ENCODE measurements at regions not wholly inside any gene's neighbourhood (a gene's known extent, or its start where the extent isn't known, plus 50 kb on each side); places are given as distances from the start of the nearest gene placed in this dataset.

DNA sequence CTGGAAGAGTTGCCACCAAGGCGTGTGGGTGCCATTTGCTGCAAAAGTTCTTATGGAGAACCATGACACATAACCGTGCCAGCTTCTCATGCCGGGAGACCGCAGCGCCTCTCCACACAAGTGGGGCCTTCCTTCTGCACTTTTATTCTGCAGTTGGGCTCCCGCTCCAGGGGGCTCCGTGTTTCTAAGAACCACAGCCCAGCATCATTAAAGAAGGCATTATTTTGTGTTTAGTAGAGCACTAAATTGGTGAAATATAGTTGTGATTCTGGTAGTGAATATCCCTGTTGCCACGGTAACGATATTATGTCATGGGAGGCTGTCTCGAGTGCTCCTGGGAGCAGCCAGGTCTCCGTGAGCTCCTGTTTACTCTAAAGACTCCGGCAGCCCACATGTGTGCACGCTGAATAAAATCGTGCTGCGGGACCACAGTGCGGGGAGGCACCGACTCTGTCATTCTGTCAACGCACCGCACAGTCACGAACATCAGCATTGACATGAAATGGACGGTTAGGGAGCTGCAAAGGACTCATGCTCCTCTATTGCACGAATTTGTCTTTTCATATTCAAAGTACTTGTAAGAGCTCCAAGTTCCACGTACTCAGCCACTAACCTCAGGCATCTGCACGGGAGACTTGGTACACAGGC is 68.8 kb upstream of the PITRM1 start:
- no peak for DNase-seq
- H3K4me3 ChIP-seq (ENCODE audit: low read depth, low read length): no peak overlapping the region
- H3K27me3 ChIP-seq (ENCODE audit: control insufficient read depth, insufficient read depth, low read length): no peaks in the 10 kb centered on the region
- no peaks in the 10 kb centered on the region for H3K9me3 ChIP-seq (ENCODE audit: control insufficient read depth in 2 of 2, low read length in 2 of 2)
- no peak overlapping the region for H3K27ac ChIP-seq (ENCODE audit: insufficient read depth, low read length, poor library complexity, severe bottlenecking)
- peaks cover 0 to 7% (median 3%) of the 10 kb centered on the region in 4 donors for H3K4me1 Mint-ChIP-seq
- no peaks in the 10 kb centered on the region for H3K4me1 ChIP-seq (ENCODE audit: control insufficient read depth, insufficient read depth, low read length, poor library complexity, severe bottlenecking)
- peaks cover 19% of the 10 kb centered on the region for H3K27me3 Mint-ChIP-seq
- no peak overlapping the region for H3K4me3 Mint-ChIP-seq
- no peaks in the 10 kb centered on the region for H3K36me3 Mint-ChIP-seq
- no peaks in the 10 kb centered on the region for H3K9me3 Mint-ChIP-seq
- no peaks in the 10 kb centered on the region for H3K36me3 ChIP-seq (ENCODE audit: control insufficient read depth, insufficient read depth, low read length)
- no peak overlapping the region for H3K27ac Mint-ChIP-seq
- ATAC-seq (ENCODE audit: low read depth in 2 of 2): no peak

- Histone ChIP-seq H3K9me3 (ENCODE audit: control insufficient read depth in 2 of 2, low read length in 2 of 2) (no peaks in the 10 kb centered on the region), H3K27me3 (ENCODE audit: control insufficient read depth, insufficient read depth, low read length) (no peaks in the 10 kb centered on the region), H3K36me3 (ENCODE audit: control insufficient read depth, insufficient read depth, low read length) (no peaks in the 10 kb centered on the region), H3K4me3 (ENCODE audit: low read depth, low read length) (no peak overlapping the region), H3K27ac (ENCODE audit: insufficient read depth, low read length, poor library complexity, severe bottlenecking) (no peak overlapping the region), H3K4me1 (ENCODE audit: control insufficient read depth, insufficient read depth, low read length, poor library complexity, severe bottlenecking) (no peaks in the 10 kb centered on the region)
- H3K36me3 Mint-ChIP-seq: no peaks in the 10 kb centered on the region
- no peak overlapping the region for H3K4me3 Mint-ChIP-seq
- H3K4me1 Mint-ChIP-seq: peaks cover 0 to 7% (median 3%) of the 10 kb centered on the region in 4 donors
- no peaks in the 10 kb centered on the region for H3K9me3 Mint-ChIP-seq
- DNase-seq (no peak), ATAC-seq (ENCODE audit: low read depth in 2 of 2) (no peak)
- no peak overlapping the region for H3K27ac Mint-ChIP-seq
- H3K27me3 Mint-ChIP-seq: peaks cover 19% of the 10 kb centered on the region
These were observed 67.6 kb upstream of the PITRM1 start for GRCh38 chr10:3239920-3240894.

GRCh38 chr10:3239066-3239919 is 66.7 kb upstream of the PITRM1 start:
- H3K27ac ChIP-seq (ENCODE audit: insufficient read depth, low read length, poor library complexity, severe bottlenecking): no peak overlapping the region
- H3K4me3 ChIP-seq (ENCODE audit: low read depth, low read length): no peak overlapping the region
- ATAC-seq (ENCODE audit: low read depth in 2 of 2): peak; percentile 70 to 77
- no peaks in the 10 kb centered on the region for H3K27me3 ChIP-seq (ENCODE audit: control insufficient read depth, insufficient read depth, low read length)
- Mint-ChIP-seq H3K27ac (no peak overlapping the region), H3K9me3 (no peaks in the 10 kb centered on the region), H3K4me1 (peaks cover 0 to 7% (median 3%) of the 10 kb centered on the region in 4 donors), H3K4me3 (no peak overlapping the region), H3K27me3 (peaks cover 20% of the 10 kb centered on the region), H3K36me3 (no peaks in the 10 kb centered on the region)
- peak; percentile 56 to 70 (median 67) for DNase-seq
- no peaks in the 10 kb centered on the region for H3K36me3 ChIP-seq (ENCODE audit: control insufficient read depth, insufficient read depth, low read length)
- H3K4me1 ChIP-seq (ENCODE audit: control insufficient read depth, insufficient read depth, low read length, poor library complexity, severe bottlenecking): no peaks in the 10 kb centered on the region
- no peaks in the 10 kb centered on the region for H3K9me3 ChIP-seq (ENCODE audit: control insufficient read depth in 2 of 2, low read length in 2 of 2)

- H3K9me3 ChIP-seq (ENCODE audit: control insufficient read depth in 2 of 2, low read length in 2 of 2): no peaks in the 10 kb centered on the region
- peaks cover 0 to 7% (median 3%) of the 10 kb centered on the region in 4 donors for H3K4me1 Mint-ChIP-seq
- DNase-seq: no peak
- no peak for ATAC-seq (ENCODE audit: low read depth in 2 of 2)
- no peak overlapping the region for H3K27ac ChIP-seq (ENCODE audit: insufficient read depth, low read length, poor library complexity, severe bottlenecking)
- H3K4me1 ChIP-seq (ENCODE audit: control insufficient read depth, insufficient read depth, low read length, poor library complexity, severe bottlenecking): no peaks in the 10 kb centered on the region
- peak overlapping the region in 1 of 3 donors; percentile 56 for H3K27ac Mint-ChIP-seq
- no peaks in the 10 kb centered on the region for H3K36me3 ChIP-seq (ENCODE audit: control insufficient read depth, insufficient read depth, low read length)
- no peaks in the 10 kb centered on the region for H3K27me3 ChIP-seq (ENCODE audit: control insufficient read depth, insufficient read depth, low read length)
- no peak overlapping the region for H3K4me3 ChIP-seq (ENCODE audit: low read depth, low read length)
- H3K27me3 Mint-ChIP-seq: peaks cover 25% of the 10 kb centered on the region
- no peaks in the 10 kb centered on the region for H3K9me3 Mint-ChIP-seq
- H3K36me3 Mint-ChIP-seq: no peaks in the 10 kb centered on the region
- no peak overlapping the region for H3K4me3 Mint-ChIP-seq
These were observed 65.7 kb upstream of the PITRM1 start for GRCh38 chr10:3238115-3238871.

DNA sequence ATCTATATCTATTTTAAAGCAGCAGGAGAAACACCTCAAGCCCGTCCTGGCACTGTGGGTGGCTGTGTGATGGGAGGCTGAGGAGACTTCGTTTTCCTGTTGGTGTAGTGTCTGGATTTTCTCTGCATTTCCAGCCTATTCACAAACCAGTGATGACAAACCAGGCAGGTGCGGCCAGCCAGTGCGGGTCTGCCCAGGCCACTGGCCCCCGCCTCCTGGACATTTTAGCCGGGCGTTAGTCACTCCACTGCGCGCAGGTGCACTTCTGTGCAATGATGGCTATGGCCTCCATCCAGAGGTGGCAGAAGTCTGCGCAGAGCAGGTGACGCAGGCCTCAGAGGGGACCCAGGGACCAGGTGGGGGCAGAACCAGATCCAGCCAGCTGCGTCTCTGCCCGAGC is 64.9 kb upstream of the PITRM1 start:
- Mint-ChIP-seq H3K36me3 (no peaks in the 10 kb centered on the region), H3K27ac (no peak overlapping the region), H3K4me1 (peaks cover 0 to 7% (median 3%) of the 10 kb centered on the region in 4 donors), H3K9me3 (no peaks in the 10 kb centered on the region), H3K27me3 (peaks cover 33% of the 10 kb centered on the region), H3K4me3 (no peak overlapping the region)
- DNase-seq (no peak), ATAC-seq (ENCODE audit: low read depth in 2 of 2) (no peak)
- Histone ChIP-seq H3K36me3 (ENCODE audit: control insufficient read depth, insufficient read depth, low read length) (no peaks in the 10 kb centered on the region), H3K4me3 (ENCODE audit: low read depth, low read length) (no peak overlapping the region), H3K9me3 (ENCODE audit: control insufficient read depth in 2 of 2, low read length in 2 of 2) (no peaks in the 10 kb centered on the region), H3K4me1 (ENCODE audit: control insufficient read depth, insufficient read depth, low read length, poor library complexity, severe bottlenecking) (no peaks in the 10 kb centered on the region), H3K27me3 (ENCODE audit: control insufficient read depth, insufficient read depth, low read length) (no peaks in the 10 kb centered on the region), H3K27ac (ENCODE audit: insufficient read depth, low read length, poor library complexity, severe bottlenecking) (no peak overlapping the region)

DNA sequence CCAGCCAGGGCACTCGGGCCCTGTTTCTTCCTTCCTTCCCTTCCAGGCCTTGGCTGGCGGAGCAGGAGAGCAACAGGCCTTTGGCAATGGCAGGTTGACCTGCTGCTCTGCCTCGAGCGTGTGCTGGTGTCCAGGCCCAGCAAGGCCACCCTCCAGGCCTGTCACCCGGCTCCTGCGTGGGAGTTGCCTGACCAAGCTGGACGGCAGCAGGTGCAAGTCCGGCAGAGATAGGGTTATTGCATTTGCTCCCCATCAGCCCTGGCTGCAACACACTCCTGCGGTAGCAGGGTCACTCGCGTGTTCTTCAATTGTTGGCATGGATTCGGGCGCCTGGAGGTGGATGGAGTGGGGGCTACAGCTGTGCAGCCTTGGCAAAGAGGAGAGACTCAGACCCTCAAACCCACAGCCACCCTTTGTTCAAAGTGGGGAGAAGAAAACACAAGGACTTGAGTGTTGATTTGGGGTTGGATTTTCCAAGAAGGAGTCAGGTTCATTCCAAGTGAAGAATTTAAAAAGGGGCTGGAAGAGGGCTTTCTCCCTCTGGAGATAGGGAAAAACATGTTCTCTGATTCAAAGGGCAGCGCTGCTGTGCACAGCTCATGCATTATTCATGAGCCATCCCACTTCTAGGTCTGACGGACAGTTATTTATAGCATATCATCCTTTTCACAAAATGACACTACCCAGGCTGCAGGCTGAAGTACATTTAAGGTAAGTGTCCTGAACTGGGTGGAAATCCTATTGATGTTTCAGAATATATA is 64.2 kb upstream of the PITRM1 start:
- Histone ChIP-seq H3K27me3 (ENCODE audit: control insufficient read depth, insufficient read depth, low read length) (no peaks in the 10 kb centered on the region), H3K4me1 (ENCODE audit: control insufficient read depth, insufficient read depth, low read length, poor library complexity, severe bottlenecking) (no peaks in the 10 kb centered on the region), H3K4me3 (ENCODE audit: low read depth, low read length) (no peak overlapping the region), H3K9me3 (ENCODE audit: control insufficient read depth in 2 of 2, low read length in 2 of 2) (no peaks in the 10 kb centered on the region), H3K27ac (ENCODE audit: insufficient read depth, low read length, poor library complexity, severe bottlenecking) (no peak overlapping the region), H3K36me3 (ENCODE audit: control insufficient read depth, insufficient read depth, low read length) (no peaks in the 10 kb centered on the region)
- Mint-ChIP-seq H3K9me3 (no peaks in the 10 kb centered on the region), H3K4me3 (peak overlapping the region in 1 of 4 donors; percentile 5), H3K36me3 (no peaks in the 10 kb centered on the region), H3K4me1 (peaks cover 0 to 7% (median 3%) of the 10 kb centered on the region in 4 donors), H3K27me3 (peaks cover 34% of the 10 kb centered on the region), H3K27ac (no peak overlapping the region)
- DNase-seq: no peak
- no peak for ATAC-seq (ENCODE audit: low read depth in 2 of 2)
